ENCODE measurements at regions not wholly inside any gene's neighbourhood (a gene's known extent, or its start where the extent isn't known, plus 50 kb on each side); places are given as distances from the start of the nearest gene placed in this dataset.

- DNase-seq: no peak
Measured at GRCh38 chr3:66128623-66129022, 89.9 kb upstream of the MAGI1 start.

GRCh38 chr3:66121318-66121717 lies 82.6 kb upstream of the MAGI1 start:
- no peak for DNase-seq

- DNase-seq: no peak
Measured at GRCh38 chr3:66115858-66116654, 77.3 kb upstream of the MAGI1 start.

GRCh38 chr3:66113542-66113941 lies 74.8 kb upstream of the MAGI1 start:
- no peak for DNase-seq

- DNase-seq: no peak
Measured at GRCh38 chr3:66110840-66111239, 72.1 kb upstream of the MAGI1 start.

GRCh38 chr3:66107855-66108254 lies 69.1 kb upstream of the MAGI1 start:
- DNase-seq: no peak

- DNase-seq: no peak
Measured at GRCh38 chr3:66106788-66107187, 68.1 kb upstream of the MAGI1 start.

GRCh38 chr3:66104535-66104934 lies 65.8 kb upstream of the MAGI1 start:
- no peak for DNase-seq

- DNase-seq: no peak
Measured at GRCh38 chr3:66103729-66104128, 65.0 kb upstream of the MAGI1 start.

- DNase-seq: no peak
Measured at GRCh38 chr3:66101901-66102300, 63.2 kb upstream of the MAGI1 start.

GRCh38 chr3:66099541-66100065 lies 60.9 kb upstream of the MAGI1 start:
- DNase-seq: no peak

GRCh38 chr3:66098436-66098835 lies 59.7 kb upstream of the MAGI1 start:
- DNase-seq: no peak

- no peak for DNase-seq
Measured at GRCh38 chr3:66097647-66098046, 58.9 kb upstream of the MAGI1 start.

- DNase-seq: no peak
Measured at GRCh38 chr3:66095295-66096001, 56.7 kb upstream of the MAGI1 start.

- DNase-seq: no peak
Measured at GRCh38 chr3:66093981-66094380, 55.3 kb upstream of the MAGI1 start.

- no peak for DNase-seq
Measured at GRCh38 chr3:66092175-66092995, 53.7 kb upstream of the MAGI1 start.
